GM23338 (cell line): ENCODE measurements at regions not wholly inside any gene's neighbourhood (a gene's known extent, or its start where the extent isn't known, plus 50 kb on each side); places are given as distances from the start of the nearest gene placed in this dataset.

Experiments used
- ATAC-seq: fragments of 200-7000 bp; cut with Tn5 transposase; 3 replicates; pipeline ENCODE4 v1.9.1; 2020
- DNase-seq: peaks from one replicate; pipeline ENCODE4 v3.0.0-alpha.2; 2015; ENCODE audit warnings: low spot score
- H2AFZ ChIP-seq: fragments of 200-600 bp; sonication (generic); 2 replicates; pipeline ENCODE4 v1.8.0; 2016; ENCODE audit warnings: antibody characterized with exemption, mild to moderate bottlenecking, moderate library complexity
- H3F3A ChIP-seq: fragments of 200-600 bp; sonication (generic); replicated peaks from 2 replicates; pipeline ENCODE4 v1.8.0; 2017; ENCODE audit warnings: antibody characterized with exemption, mixed run types, low read depth
- H3K27ac ChIP-seq: fragments of 200-600 bp; sonication (generic); 2 replicates; pipeline ENCODE4 v1.6.1; 2016; ENCODE audit warnings: low read depth
- H3K27me3 ChIP-seq: fragments of 200-600 bp; sonication (generic); 2 replicates; pipeline ENCODE4 v1.8.0; 2016; ENCODE audit warnings: mild to moderate bottlenecking, mixed run types, moderate library complexity; ENCODE audit not compliant: insufficient read depth
- H3K36me3 ChIP-seq: fragments of 200-600 bp; sonication (generic); 2 replicates; pipeline ENCODE4 v1.8.0; 2016; ENCODE audit warnings: mild to moderate bottlenecking; ENCODE audit not compliant: insufficient read depth
- H3K4me1 ChIP-seq: fragments of 200-600 bp; sonication (generic); 2 replicates; pipeline ENCODE4 v1.8.0; 2016; ENCODE audit warnings: mild to moderate bottlenecking, moderate library complexity; ENCODE audit not compliant: insufficient read depth
- H3K4me2 ChIP-seq: fragments of 200-600 bp; sonication (generic); 2 replicates; pipeline ENCODE4 v1.7.1; 2017; ENCODE audit warnings: mixed run types
- H3K4me3 ChIP-seq: fragments of 200-600 bp; sonication (generic); 2 replicates; pipeline ENCODE4 v1.6.1; 2016; ENCODE audit warnings: mixed run types
- H3K79me2 ChIP-seq: fragments of 200-600 bp; sonication (generic); replicated peaks from 2 replicates; pipeline ENCODE4 v1.8.0; 2017; ENCODE audit warnings: mild to moderate bottlenecking; ENCODE audit not compliant: insufficient read depth
- H3K9me2 ChIP-seq: fragments of 200-600 bp; sonication (generic); 2 replicates; pipeline ENCODE4 v1.8.0; 2017; ENCODE audit not compliant: insufficient read depth
- H4K20me1 ChIP-seq: fragments of 200-600 bp; sonication (generic); replicated peaks from 2 replicates; pipeline ENCODE4 v1.8.0; 2017; ENCODE audit warnings: mild to moderate bottlenecking; ENCODE audit not compliant: insufficient read depth
- H3K27ac Mint-ChIP-seq: 2 replicates; pipeline ENCODE4 v1.8.0; 2020; ENCODE audit warnings: inconsistent platforms, mild to moderate bottlenecking, moderate library complexity, mixed read lengths
- H3K27me3 Mint-ChIP-seq: 3 replicates; pipeline ENCODE4 v1.8.0; 2022; ENCODE audit warnings: low read depth, mild to moderate bottlenecking, moderate library complexity, mixed read lengths, inconsistent platforms; ENCODE audit not compliant: insufficient read depth, poor library complexity
- H3K36me3 Mint-ChIP-seq: 3 replicates; pipeline ENCODE4 v1.8.0; 2021; ENCODE audit warnings: low read depth, mild to moderate bottlenecking, inconsistent platforms, moderate library complexity, mixed read lengths
- H3K4me1 Mint-ChIP-seq: 3 replicates; pipeline ENCODE4 v1.8.0; 2020; ENCODE audit warnings: mild to moderate bottlenecking, inconsistent platforms, mixed read lengths
- H3K4me3 Mint-ChIP-seq: 3 replicates; pipeline ENCODE4 v1.8.0; 2021; ENCODE audit warnings: moderate library complexity, mild to moderate bottlenecking, inconsistent platforms, mixed read lengths
- H3K9me3 Mint-ChIP-seq: 3 replicates; pipeline ENCODE4 v1.8.0; 2020; ENCODE audit warnings: moderate library complexity, mild to moderate bottlenecking, inconsistent platforms, mixed read lengths
- CREB1 ChIP-seq: fragments of 250-450 bp; sonication (Bioruptor Pico); IDR thresholded peaks from 2 replicates; pipeline ENCODE4 v1.5.0; 2020; ENCODE audit warnings: low read depth, mild to moderate bottlenecking, moderate library complexity
- EZH2 ChIP-seq: fragments of 200-600 bp; sonication (generic); IDR thresholded peaks from one replicate; pipeline ENCODE4 v1.8.0; 2017; ENCODE audit warnings: antibody characterized with exemption, mild to moderate bottlenecking, low read depth; ENCODE audit not compliant: unreplicated experiment
- EZH2phosphoT487 ChIP-seq: fragments of 200-600 bp; sonication (generic); IDR thresholded peaks from one replicate; pipeline ENCODE4 v1.8.1; 2018; ENCODE audit warnings: antibody characterized with exemption; ENCODE audit not compliant: unreplicated experiment
- JUNB ChIP-seq: IDR thresholded peaks from one replicate; pipeline ENCODE4 v1.6.1; 2016; ENCODE audit warnings: antibody characterized with exemption; ENCODE audit not compliant: unreplicated experiment
- NANOG ChIP-seq: IDR thresholded peaks from 2 replicates; pipeline ENCODE4 v1.6.1; 2016; ENCODE audit warnings: antibody characterized with exemption, borderline replicate concordance
- POLR2AphosphoS5 ChIP-seq: IDR thresholded peaks from 2 replicates; pipeline ENCODE4 v1.6.1; 2016; ENCODE audit warnings: antibody characterized with exemption, low read depth
- ZNF114 ChIP-seq: fragments of 250-450 bp; sonication (Bioruptor Pico); IDR thresholded peaks from 2 replicates; pipeline ENCODE4 v1.5.0; 2020; ENCODE audit warnings: mild to moderate bottlenecking, moderate library complexity
- ZNF331 ChIP-seq: fragments of 250-450 bp; sonication (Bioruptor Pico); IDR thresholded peaks from 2 replicates; pipeline ENCODE4 v1.5.0; 2020; ENCODE audit warnings: low read depth, mild to moderate bottlenecking, moderate library complexity
- TF ChIP-seq, protein P1 (sequence below): IDR thresholded peaks from 2 replicates; pipeline ENCODE4 v1.6.1; 2016; ENCODE audit warnings: antibody characterized with exemption
- TF ChIP-seq, protein P2 (sequence below): fragments of 250-450 bp; sonication (Bioruptor Pico); IDR thresholded peaks from 2 replicates; pipeline ENCODE4 v1.5.0; 2020; ENCODE audit warnings: mild to moderate bottlenecking, moderate library complexity
- TF ChIP-seq, protein P3 (sequence below): IDR thresholded peaks from one replicate; pipeline ENCODE4 v1.6.1; 2018; ENCODE audit warnings: antibody characterized with exemption; ENCODE audit not compliant: unreplicated experiment
- TF ChIP-seq, protein P4 (sequence below), 2 experiments: fragments of 200-600 bp in 1 of 2; sonication (generic) in 1 of 2; conservative IDR thresholded peaks; 2 replicates each; pipeline versions ENCODE4 v1.5.1 to v1.6.1; 2016 to 2017; ENCODE audit warnings: antibody characterized with exemption in 2 of 2, low read depth in 2 of 2, mild to moderate bottlenecking in 2 of 2, moderate library complexity in 1 of 2

DNA sequence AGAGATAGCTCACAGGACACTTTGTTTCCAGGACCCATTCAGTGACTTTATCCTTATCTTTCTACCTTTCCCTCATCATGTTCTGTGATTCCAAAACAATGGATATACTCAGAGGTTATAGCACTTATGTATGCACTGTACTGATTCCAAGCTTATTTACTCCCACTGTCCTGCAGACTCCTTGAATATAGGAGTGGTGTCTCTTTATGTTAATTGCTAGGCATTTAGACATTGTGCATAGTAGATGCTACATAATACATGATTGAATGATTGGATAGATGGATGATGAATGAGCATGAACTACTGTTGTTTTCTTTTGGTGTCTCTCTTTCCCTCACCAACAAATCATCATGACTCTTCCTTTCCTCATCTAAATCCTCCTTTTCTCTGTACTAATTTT is 279.1 kb upstream of the RAG2 start (continued):
- TF ChIP-seq NANOG (no peak), JUNB (no peak), ZNF114 (CRISPR knock-in tag) (no peak), EZH2 (no peak)
- TF ChIP-seq, protein P1, sequence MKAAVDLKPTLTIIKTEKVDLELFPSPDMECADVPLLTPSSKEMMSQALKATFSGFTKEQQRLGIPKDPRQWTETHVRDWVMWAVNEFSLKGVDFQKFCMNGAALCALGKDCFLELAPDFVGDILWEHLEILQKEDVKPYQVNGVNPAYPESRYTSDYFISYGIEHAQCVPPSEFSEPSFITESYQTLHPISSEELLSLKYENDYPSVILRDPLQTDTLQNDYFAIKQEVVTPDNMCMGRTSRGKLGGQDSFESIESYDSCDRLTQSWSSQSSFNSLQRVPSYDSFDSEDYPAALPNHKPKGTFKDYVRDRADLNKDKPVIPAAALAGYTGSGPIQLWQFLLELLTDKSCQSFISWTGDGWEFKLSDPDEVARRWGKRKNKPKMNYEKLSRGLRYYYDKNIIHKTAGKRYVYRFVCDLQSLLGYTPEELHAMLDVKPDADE: no peak

DNA sequence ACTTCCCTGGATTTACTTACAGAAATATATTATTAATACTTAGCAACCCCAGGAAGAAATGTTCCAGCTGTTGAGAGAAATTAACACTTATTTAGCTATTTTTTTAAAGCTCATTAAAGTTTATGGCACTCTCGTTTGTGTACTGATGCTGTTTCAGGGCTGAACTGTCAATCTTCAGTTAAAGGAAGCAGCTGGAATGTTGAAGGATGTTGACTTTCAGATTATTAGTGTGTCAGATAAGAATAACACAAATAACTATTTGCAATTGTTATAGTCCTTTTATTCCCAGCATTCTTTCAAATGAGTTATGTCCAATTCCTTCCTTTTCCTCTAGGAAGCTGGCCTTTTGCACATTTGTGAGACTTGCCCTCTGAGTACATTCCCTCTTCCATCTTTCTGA is 278.2 kb upstream of the RAG2 start:
- Histone ChIP-seq H3K36me3 (no peaks in the 10 kb centered on the region; the same call in 1 of the 2 replicates), H3K4me2 (no peak overlapping the region), H3K4me1 (no peaks in the 10 kb centered on the region), H3K27ac (no peak overlapping the region), H3F3A (no peaks in the 10 kb centered on the region), H3K79me2 (no peaks in the 10 kb centered on the region), H3K27me3 (no peaks in the 10 kb centered on the region), H4K20me1 (no peaks in the 10 kb centered on the region), H3K4me3 (no peak overlapping the region), H3K9me2 (no peaks in the 10 kb centered on the region; the same call in 1 of the 2 replicates), H2AFZ (no peak overlapping the region)
- Mint-ChIP-seq H3K27me3 (peaks cover 3% of the 10 kb centered on the region), H3K36me3 (peaks cover 37% of the 10 kb centered on the region), H3K9me3 (peaks cover 82% of the 10 kb centered on the region), H3K27ac (no peak overlapping the region), H3K4me3 (no peak overlapping the region), H3K4me1 (no peaks in the 10 kb centered on the region)
- no peak for ATAC-seq
- TF ChIP-seq NANOG: no peak
- TF ChIP-seq JUNB: no peak
- no peak for TF ChIP-seq CREB1 (CRISPR knock-in tag)
- no peak for TF ChIP-seq EZH2
- TF ChIP-seq, protein P2, sequence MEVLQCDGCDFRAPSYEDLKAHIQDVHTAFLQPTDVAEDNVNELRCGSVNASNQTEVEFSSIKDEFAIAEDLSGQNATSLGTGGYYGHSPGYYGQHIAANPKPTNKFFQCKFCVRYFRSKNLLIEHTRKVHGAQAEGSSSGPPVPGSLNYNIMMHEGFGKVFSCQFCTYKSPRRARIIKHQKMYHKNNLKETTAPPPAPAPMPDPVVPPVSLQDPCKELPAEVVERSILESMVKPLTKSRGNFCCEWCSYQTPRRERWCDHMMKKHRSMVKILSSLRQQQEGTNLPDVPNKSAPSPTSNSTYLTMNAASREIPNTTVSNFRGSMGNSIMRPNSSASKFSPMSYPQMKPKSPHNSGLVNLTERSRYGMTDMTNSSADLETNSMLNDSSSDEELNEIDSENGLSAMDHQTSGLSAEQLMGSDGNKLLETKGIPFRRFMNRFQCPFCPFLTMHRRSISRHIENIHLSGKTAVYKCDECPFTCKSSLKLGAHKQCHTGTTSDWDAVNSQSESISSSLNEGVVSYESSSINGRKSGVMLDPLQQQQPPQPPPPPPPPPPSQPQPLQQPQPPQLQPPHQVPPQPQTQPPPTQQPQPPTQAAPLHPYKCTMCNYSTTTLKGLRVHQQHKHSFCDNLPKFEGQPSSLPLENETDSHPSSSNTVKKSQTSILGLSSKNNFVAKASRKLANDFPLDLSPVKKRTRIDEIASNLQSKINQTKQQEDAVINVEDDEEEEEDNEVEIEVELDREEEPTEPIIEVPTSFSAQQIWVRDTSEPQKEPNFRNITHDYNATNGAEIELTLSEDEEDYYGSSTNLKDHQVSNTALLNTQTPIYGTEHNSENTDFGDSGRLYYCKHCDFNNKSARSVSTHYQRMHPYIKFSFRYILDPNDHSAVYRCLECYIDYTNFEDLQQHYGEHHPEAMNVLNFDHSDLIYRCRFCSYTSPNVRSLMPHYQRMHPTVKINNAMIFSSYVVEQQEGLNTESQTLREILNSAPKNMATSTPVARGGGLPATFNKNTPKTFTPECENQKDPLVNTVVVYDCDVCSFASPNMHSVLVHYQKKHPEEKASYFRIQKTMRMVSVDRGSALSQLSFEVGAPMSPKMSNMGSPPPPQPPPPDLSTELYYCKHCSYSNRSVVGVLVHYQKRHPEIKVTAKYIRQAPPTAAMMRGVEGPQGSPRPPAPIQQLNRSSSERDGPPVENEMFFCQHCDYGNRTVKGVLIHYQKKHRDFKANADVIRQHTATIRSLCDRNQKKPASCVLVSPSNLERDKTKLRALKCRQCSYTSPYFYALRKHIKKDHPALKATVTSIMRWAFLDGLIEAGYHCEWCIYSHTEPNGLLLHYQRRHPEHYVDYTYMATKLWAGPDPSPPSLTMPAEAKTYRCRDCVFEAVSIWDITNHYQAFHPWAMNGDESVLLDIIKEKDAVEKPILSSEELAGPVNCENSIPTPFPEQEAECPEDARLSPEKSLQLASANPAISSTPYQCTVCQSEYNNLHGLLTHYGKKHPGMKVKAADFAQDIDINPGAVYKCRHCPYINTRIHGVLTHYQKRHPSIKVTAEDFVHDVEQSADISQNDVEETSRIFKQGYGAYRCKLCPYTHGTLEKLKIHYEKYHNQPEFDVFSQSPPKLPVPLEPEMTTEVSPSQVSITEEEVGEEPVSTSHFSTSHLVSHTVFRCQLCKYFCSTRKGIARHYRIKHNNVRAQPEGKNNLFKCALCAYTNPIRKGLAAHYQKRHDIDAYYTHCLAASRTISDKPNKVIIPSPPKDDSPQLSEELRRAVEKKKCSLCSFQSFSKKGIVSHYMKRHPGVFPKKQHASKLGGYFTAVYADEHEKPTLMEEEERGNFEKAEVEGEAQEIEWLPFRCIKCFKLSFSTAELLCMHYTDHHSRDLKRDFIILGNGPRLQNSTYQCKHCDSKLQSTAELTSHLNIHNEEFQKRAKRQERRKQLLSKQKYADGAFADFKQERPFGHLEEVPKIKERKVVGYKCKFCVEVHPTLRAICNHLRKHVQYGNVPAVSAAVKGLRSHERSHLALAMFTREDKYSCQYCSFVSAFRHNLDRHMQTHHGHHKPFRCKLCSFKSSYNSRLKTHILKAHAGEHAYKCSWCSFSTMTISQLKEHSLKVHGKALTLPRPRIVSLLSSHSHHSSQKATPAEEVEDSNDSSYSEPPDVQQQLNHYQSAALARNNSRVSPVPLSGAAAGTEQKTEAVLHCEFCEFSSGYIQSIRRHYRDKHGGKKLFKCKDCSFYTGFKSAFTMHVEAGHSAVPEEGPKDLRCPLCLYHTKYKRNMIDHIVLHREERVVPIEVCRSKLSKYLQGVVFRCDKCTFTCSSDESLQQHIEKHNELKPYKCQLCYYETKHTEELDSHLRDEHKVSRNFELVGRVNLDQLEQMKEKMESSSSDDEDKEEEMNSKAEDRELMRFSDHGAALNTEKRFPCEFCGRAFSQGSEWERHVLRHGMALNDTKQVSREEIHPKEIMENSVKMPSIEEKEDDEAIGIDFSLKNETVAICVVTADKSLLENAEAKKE (CRISPR knock-in tag): no peak
- TF ChIP-seq, protein P3, sequence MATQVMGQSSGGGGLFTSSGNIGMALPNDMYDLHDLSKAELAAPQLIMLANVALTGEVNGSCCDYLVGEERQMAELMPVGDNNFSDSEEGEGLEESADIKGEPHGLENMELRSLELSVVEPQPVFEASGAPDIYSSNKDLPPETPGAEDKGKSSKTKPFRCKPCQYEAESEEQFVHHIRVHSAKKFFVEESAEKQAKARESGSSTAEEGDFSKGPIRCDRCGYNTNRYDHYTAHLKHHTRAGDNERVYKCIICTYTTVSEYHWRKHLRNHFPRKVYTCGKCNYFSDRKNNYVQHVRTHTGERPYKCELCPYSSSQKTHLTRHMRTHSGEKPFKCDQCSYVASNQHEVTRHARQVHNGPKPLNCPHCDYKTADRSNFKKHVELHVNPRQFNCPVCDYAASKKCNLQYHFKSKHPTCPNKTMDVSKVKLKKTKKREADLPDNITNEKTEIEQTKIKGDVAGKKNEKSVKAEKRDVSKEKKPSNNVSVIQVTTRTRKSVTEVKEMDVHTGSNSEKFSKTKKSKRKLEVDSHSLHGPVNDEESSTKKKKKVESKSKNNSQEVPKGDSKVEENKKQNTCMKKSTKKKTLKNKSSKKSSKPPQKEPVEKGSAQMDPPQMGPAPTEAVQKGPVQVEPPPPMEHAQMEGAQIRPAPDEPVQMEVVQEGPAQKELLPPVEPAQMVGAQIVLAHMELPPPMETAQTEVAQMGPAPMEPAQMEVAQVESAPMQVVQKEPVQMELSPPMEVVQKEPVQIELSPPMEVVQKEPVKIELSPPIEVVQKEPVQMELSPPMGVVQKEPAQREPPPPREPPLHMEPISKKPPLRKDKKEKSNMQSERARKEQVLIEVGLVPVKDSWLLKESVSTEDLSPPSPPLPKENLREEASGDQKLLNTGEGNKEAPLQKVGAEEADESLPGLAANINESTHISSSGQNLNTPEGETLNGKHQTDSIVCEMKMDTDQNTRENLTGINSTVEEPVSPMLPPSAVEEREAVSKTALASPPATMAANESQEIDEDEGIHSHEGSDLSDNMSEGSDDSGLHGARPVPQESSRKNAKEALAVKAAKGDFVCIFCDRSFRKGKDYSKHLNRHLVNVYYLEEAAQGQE: no peak
- no peak for TF ChIP-seq ZNF114 (CRISPR knock-in tag)
- no peak for TF ChIP-seq EZH2phosphoT487
- TF ChIP-seq, protein P4, sequence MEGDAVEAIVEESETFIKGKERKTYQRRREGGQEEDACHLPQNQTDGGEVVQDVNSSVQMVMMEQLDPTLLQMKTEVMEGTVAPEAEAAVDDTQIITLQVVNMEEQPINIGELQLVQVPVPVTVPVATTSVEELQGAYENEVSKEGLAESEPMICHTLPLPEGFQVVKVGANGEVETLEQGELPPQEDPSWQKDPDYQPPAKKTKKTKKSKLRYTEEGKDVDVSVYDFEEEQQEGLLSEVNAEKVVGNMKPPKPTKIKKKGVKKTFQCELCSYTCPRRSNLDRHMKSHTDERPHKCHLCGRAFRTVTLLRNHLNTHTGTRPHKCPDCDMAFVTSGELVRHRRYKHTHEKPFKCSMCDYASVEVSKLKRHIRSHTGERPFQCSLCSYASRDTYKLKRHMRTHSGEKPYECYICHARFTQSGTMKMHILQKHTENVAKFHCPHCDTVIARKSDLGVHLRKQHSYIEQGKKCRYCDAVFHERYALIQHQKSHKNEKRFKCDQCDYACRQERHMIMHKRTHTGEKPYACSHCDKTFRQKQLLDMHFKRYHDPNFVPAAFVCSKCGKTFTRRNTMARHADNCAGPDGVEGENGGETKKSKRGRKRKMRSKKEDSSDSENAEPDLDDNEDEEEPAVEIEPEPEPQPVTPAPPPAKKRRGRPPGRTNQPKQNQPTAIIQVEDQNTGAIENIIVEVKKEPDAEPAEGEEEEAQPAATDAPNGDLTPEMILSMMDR (conservative IDR thresholded peaks at IDR 0.05; ENCODE audit: low read depth in 2 of 2): no peak
- no peak for TF ChIP-seq POLR2AphosphoS5
- no peak for TF ChIP-seq ZNF331 (CRISPR knock-in tag)
- TF ChIP-seq, protein P1: no peak
- DNase-seq: no peak
